GM10266 (cell line): ENCODE measurements at regions not wholly inside any gene's neighbourhood (a gene's known extent, or its start where the extent isn't known, plus 50 kb on each side); places are given as distances from the start of the nearest gene placed in this dataset.

Experiments
- DNase-seq: peaks from one replicate; pipeline ENCODE4 v3.0.0; 2012; ENCODE audit errors: extremely low spot score
- TF ChIP-seq, protein P1 (sequence below): IDR thresholded peaks from 2 replicates; pipeline ENCODE4 v1.5.1; 2012; ENCODE audit warnings: mild to moderate bottlenecking, low read depth; ENCODE audit not compliant: control insufficient read depth, insufficient read depth; ENCODE audit errors: missing control alignments

DNA sequence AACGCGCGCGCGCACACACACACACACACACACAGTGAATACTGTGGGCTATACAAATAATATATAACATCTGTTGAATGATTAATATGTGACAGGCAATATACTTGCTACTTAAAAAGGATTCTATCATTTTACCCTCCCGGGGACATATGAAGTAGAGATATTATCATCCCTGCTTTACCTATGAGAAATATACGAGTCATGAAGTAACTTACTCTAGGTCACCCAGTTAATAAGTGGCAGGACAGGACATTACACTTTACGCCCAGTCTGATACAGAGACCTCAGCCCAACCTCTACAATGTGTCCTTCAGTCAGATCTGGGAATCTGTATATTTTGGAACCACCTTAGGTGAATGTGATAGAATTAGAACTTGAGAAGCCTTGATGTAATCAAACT, 55.4 kb downstream of the CCDC54 start:
- DNase-seq, result no peak
- TF ChIP-seq, protein P1, sequence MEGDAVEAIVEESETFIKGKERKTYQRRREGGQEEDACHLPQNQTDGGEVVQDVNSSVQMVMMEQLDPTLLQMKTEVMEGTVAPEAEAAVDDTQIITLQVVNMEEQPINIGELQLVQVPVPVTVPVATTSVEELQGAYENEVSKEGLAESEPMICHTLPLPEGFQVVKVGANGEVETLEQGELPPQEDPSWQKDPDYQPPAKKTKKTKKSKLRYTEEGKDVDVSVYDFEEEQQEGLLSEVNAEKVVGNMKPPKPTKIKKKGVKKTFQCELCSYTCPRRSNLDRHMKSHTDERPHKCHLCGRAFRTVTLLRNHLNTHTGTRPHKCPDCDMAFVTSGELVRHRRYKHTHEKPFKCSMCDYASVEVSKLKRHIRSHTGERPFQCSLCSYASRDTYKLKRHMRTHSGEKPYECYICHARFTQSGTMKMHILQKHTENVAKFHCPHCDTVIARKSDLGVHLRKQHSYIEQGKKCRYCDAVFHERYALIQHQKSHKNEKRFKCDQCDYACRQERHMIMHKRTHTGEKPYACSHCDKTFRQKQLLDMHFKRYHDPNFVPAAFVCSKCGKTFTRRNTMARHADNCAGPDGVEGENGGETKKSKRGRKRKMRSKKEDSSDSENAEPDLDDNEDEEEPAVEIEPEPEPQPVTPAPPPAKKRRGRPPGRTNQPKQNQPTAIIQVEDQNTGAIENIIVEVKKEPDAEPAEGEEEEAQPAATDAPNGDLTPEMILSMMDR, result no peak

DNA sequence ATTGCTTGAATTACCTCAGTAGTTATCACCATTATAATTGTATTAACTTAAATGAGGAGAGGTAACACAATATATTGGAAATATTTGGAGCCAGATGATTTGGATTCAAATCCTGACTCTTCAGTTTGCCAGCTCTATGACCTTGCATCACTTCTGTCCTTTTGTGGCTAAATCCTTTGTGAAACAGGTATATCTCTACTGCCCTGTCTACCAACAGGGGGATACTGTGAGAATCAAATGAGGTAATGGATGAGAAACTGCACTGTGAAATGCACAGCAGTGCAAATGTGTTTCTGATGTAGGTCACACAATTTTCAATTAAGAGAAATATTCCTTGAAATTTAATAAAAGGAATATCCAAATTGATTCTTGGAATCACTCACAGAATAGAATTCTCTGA, 58.8 kb downstream of the CCDC54 start:
- DNase-seq, result no peak
- TF ChIP-seq, protein P1, result no peak

DNA sequence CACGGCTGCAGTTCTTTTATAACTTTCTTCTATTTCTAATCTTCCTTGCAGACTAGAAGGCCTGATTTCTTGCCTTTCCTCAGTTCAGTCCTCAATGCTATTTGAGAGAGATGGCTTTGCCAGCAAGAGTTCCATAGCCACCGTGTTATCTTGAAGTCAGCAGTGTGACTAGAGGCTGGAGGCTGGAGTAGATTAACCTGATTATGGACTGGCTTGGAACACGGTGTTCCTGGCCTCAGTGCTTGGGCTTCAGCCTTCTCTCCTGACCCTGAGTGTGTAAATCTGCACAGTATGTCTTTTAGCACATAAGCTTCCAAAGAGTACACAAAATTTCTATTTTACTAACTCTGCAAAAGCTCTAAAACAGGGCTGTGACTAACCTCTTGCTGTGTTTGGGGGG, 61.4 kb downstream of the CCDC54 start:
- no peak for DNase-seq

DNA sequence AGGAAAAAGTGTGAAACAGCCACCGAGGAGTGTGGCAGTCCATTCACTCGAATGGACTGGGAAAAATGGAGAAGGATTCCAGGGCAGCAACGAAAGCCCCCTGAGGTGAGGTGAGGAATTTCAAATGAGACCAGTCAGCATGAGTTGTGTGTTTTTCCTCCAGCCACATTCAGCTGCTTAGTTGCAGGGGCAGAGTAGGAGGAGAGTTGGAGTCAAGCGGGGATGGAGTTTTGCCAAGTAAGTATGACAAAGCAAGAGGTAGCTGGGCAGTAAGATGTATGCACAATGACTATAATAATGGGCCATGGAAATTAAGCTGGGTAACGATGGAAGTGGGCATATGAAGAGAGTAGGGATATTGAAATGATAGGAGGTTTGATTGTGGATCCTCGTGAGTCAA, 64.4 kb downstream of the CCDC54 start:
- TF ChIP-seq, protein P1, result no peak
- no peak for DNase-seq

More for the DNA sequence above, 61.4 kb downstream of the CCDC54 start:
- TF ChIP-seq, protein P1, result no peak

DNA sequence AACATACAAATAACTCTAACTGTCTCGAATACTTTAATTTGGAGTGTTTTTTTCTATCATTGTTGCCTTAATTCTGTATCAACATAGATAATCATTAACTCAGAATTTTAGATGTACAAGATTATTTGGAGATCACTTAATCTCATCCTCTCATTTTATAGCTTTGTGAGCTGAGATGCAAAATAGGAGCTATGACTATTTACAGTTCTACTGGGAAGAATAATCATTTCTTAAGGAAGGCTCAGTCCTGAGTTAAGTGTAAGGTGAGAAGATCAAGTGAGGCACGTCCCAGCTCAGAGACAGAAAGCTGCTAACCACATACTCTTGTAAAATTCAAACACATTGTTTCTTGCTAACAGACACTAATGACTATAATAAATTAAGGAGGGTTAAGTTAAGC, 66.2 kb downstream of the CCDC54 start:
- no peak for DNase-seq
- TF ChIP-seq, protein P1, result no peak

DNA sequence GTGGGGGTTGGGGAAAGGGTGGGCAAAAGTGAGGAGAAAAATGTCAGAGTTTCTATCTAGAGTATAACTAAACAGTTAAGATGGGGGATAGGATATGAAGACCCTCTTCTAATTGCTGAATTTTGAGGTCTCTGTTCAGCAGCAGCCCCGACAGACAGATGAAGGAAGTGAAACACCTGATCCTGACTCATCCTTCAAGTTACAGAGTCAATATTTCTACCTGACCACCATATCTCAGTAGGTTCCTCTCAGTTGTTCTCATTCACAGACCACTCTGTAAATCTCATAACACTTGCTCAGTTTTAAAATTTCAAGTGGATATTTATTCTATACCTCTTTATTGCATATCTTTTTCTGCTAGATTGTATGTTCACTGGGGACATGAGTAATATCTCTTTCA, 69.5 kb downstream of the CCDC54 start:
- TF ChIP-seq, protein P1, result no peak
- DNase-seq, result no peak

DNA sequence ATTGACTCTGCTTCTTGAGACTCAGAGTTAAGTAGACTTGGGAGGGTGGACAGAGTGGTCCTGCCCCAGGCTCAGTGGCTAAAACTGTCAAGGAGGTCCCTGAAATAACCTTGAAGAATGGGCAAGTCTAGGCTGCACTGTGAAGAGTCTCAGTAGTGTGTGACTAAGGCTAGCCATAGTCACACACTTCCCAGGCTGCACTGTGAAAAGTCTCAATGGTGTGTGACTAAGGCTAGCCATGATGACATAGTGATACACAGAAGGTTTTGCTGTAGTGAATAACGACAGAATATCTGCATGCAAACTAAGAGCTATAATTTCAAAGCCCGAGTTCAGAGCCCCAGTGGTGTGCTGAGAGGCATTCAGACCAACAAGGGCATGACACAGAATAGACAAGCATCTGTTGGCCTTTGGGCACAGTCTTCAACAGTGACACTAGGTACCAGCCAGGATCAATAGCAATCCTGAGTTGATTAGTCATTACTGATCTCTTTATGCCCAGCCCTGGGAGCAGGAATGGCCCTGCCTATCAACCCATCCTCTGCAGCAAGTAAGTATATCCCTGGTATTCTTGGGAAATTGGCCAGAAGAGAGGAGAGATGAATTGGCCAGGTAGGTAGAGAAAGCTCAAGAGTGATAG, 72.4 kb upstream of the BBX start:
- TF ChIP-seq, protein P1, result no peak
- no peak for DNase-seq
